ENCODE measurements at regions not wholly inside any gene's neighbourhood (a gene's known extent, or its start where the extent isn't known, plus 50 kb on each side); places are given as distances from the start of the nearest gene placed in this dataset.
"Not testable (repeated sequence)": the region's sequence is repeated elsewhere in the genome, so short reads cannot be mapped to it uniquely, and the experiment has no call there.

GRCh38 chr2:16184945-16185660 is 244.8 kb downstream of the MYCN start:
- no peaks in the 10 kb centered on the region for H3K36me3 ChIP-seq
- no peak overlapping the region for H3K4me3 ChIP-seq (ENCODE audit: low read depth, low read length)
- H3K9me3 ChIP-seq (ENCODE audit: severe bottlenecking): no peaks in the 10 kb centered on the region
- TF ChIP-seq, protein P1, sequence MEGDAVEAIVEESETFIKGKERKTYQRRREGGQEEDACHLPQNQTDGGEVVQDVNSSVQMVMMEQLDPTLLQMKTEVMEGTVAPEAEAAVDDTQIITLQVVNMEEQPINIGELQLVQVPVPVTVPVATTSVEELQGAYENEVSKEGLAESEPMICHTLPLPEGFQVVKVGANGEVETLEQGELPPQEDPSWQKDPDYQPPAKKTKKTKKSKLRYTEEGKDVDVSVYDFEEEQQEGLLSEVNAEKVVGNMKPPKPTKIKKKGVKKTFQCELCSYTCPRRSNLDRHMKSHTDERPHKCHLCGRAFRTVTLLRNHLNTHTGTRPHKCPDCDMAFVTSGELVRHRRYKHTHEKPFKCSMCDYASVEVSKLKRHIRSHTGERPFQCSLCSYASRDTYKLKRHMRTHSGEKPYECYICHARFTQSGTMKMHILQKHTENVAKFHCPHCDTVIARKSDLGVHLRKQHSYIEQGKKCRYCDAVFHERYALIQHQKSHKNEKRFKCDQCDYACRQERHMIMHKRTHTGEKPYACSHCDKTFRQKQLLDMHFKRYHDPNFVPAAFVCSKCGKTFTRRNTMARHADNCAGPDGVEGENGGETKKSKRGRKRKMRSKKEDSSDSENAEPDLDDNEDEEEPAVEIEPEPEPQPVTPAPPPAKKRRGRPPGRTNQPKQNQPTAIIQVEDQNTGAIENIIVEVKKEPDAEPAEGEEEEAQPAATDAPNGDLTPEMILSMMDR (IDR thresholded peaks at IDR 0.05; ENCODE audit: low read depth, low read length): no peak
- H3K27ac ChIP-seq: no peak overlapping the region
- DNase-seq: no peak
- H3K27me3 ChIP-seq (ENCODE audit: insufficient read depth, low read depth, severe bottlenecking): no peaks in the 10 kb centered on the region

GRCh38 chr2:16184341-16184890 is 244.1 kb downstream of the MYCN start:
- no peak for DNase-seq
- no peaks in the 10 kb centered on the region for H3K27me3 ChIP-seq (ENCODE audit: insufficient read depth, low read depth, severe bottlenecking)
- no peaks in the 10 kb centered on the region for H3K36me3 ChIP-seq
- no peaks in the 10 kb centered on the region for H3K9me3 ChIP-seq (ENCODE audit: severe bottlenecking)
- no peak overlapping the region for H3K4me3 ChIP-seq (ENCODE audit: low read depth, low read length)
- no peak overlapping the region for H3K27ac ChIP-seq
- TF ChIP-seq, protein P1 (IDR thresholded peaks at IDR 0.05; ENCODE audit: low read depth, low read length): no peak

- Histone ChIP-seq H3K27ac (no peak overlapping the region), H3K27me3 (ENCODE audit: insufficient read depth, low read depth, severe bottlenecking) (no peaks in the 10 kb centered on the region), H3K4me3 (ENCODE audit: low read depth, low read length) (no peak overlapping the region), H3K36me3 (no peaks in the 10 kb centered on the region), H3K9me3 (ENCODE audit: severe bottlenecking) (no peaks in the 10 kb centered on the region)
- DNase-seq: no peak
- TF ChIP-seq, protein P1 (IDR thresholded peaks at IDR 0.05; ENCODE audit: low read depth, low read length): no peak
Observed at GRCh38 chr2:16183345-16183744, 243.0 kb downstream of the MYCN start.

GRCh38 chr2:16182841-16183240 is 242.5 kb downstream of the MYCN start:
- H3K27me3 ChIP-seq (ENCODE audit: insufficient read depth, low read depth, severe bottlenecking): no peaks in the 10 kb centered on the region
- no peak for DNase-seq
- no peak overlapping the region for H3K4me3 ChIP-seq (ENCODE audit: low read depth, low read length)
- TF ChIP-seq, protein P1 (IDR thresholded peaks at IDR 0.05; ENCODE audit: low read depth, low read length): no peak
- no peaks in the 10 kb centered on the region for H3K9me3 ChIP-seq (ENCODE audit: severe bottlenecking)
- no peak overlapping the region for H3K27ac ChIP-seq
- no peaks in the 10 kb centered on the region for H3K36me3 ChIP-seq

DNA sequence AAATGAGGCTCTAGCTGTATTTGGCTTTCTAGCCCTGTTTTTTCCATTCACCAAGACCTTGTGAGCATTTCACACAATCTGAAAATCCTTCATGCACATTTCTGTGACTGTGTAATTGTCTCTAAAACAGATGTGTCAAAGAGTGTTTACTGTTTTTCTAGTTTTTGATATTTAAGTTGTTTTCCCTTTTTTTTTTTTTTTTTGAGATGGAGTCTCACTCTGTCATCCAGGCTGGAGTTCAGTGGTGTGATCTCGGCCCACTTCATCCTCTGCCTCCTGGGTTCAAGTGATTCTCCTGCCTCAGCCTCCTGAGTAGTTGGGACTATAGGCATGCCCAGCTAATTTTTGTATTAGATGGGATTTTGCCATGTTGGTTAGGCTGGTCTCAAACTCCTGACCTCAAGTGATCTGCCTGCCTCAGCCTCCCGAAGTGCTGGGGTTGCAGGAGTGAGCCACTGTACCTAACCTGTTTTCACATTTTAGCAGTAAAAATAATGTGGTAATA is 242.0 kb downstream of the MYCN start:
- not testable (repeated sequence) for H3K4me3 ChIP-seq (ENCODE audit: low read depth, low read length); H3K27me3 ChIP-seq (ENCODE audit: insufficient read depth, low read depth, severe bottlenecking); DNase-seq; H3K9me3 ChIP-seq (ENCODE audit: severe bottlenecking); H3K27ac ChIP-seq; H3K36me3 ChIP-seq

DNA sequence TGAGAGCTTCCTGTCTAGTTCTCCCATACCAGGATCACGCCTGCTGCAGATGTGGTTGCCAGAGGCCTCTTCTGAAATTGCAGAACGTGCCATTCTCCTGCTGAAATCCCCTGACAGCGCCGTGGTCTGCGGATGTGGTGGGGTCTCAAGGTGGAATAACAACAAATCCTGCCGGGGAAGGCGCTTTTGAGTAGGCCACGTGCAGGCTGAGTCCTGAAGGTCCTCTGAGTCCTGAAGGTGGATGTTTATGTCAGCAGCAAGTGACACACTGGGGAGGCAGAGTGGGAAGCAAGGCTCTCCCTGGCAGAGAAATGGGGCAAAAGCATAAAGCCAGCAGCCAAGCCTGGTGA is 241.4 kb downstream of the MYCN start:
- no peak for DNase-seq
- Histone ChIP-seq H3K27me3 (ENCODE audit: insufficient read depth, low read depth, severe bottlenecking) (no peaks in the 10 kb centered on the region), H3K4me3 (ENCODE audit: low read depth, low read length) (no peak overlapping the region), H3K9me3 (ENCODE audit: severe bottlenecking) (no peaks in the 10 kb centered on the region), H3K27ac (no peak overlapping the region), H3K36me3 (no peaks in the 10 kb centered on the region)
- TF ChIP-seq, protein P1 (IDR thresholded peaks at IDR 0.05; ENCODE audit: low read depth, low read length): no peak

Measured in WERI-Rb-1 (cell line).